Left hindlimb (tissue), 1 donor: ENCODE measurements at regions not wholly inside any gene's neighbourhood (a gene's known extent, or its start where the extent isn't known, plus 50 kb on each side); places are given as distances from the start of the nearest gene placed in this dataset.
A peak's percentile ranks its signal among the peaks of the same experiment; 100 is the strongest.
"Not testable (repeated sequence)": the region's sequence is repeated elsewhere in the genome, so short reads cannot be mapped to it uniquely, and the experiment has no call there.

Source experiments
- DNase-seq: peaks from one replicate; pipeline ENCODE4 v3.0.0-alpha.2; 2018

- DNase-seq = no peak
Observed at GRCh38 chr3:21898316-21898715, 147.3 kb upstream of the ZNF385D start.

- DNase-seq = no peak
Observed at GRCh38 chr3:21901484-21901883, 150.5 kb upstream of the ZNF385D start.

- DNase-seq = no peak
Observed at GRCh38 chr3:21902956-21903355, 151.9 kb upstream of the ZNF385D start.

GRCh38 chr3:21909096-21909495 is 158.1 kb upstream of the ZNF385D start:
- DNase-seq = no peak

GRCh38 chr3:21912711-21913110 is 161.7 kb upstream of the ZNF385D start:
- no peak for DNase-seq

- DNase-seq = no peak
Observed at GRCh38 chr3:21913791-21914190, 162.8 kb upstream of the ZNF385D start.

- no peak for DNase-seq
Observed at GRCh38 chr3:21914451-21914850, 163.4 kb upstream of the ZNF385D start.

GRCh38 chr3:21919383-21919782 is 168.4 kb upstream of the ZNF385D start:
- no peak for DNase-seq

- DNase-seq = no peak
Observed at GRCh38 chr3:21920421-21920861, 169.4 kb upstream of the ZNF385D start.

- DNase-seq = not testable (repeated sequence)
Observed at GRCh38 chr3:21923156-21923555, 172.1 kb upstream of the ZNF385D start.

GRCh38 chr3:21927261-21927660 is 176.3 kb upstream of the ZNF385D start:
- no peak for DNase-seq

- no peak for DNase-seq
Observed at GRCh38 chr3:21934591-21934990, 183.6 kb upstream of the ZNF385D start.

GRCh38 chr3:21936207-21936606 is 185.2 kb upstream of the ZNF385D start:
- DNase-seq = no peak

- DNase-seq = no peak
Observed at GRCh38 chr3:21938267-21938681, 187.3 kb upstream of the ZNF385D start.

- peak; percentile 33 for DNase-seq
Observed at GRCh38 chr3:21942328-21942727, 191.3 kb upstream of the ZNF385D start.

GRCh38 chr3:21944251-21944650 is 193.2 kb upstream of the ZNF385D start:
- no peak for DNase-seq

- no peak for DNase-seq
Observed at GRCh38 chr3:21952856-21953255, 201.8 kb upstream of the ZNF385D start.

GRCh38 chr3:21954709-21955108 is 203.7 kb upstream of the ZNF385D start:
- no peak for DNase-seq

- no peak for DNase-seq
Observed at GRCh38 chr3:21955406-21955805, 204.4 kb upstream of the ZNF385D start.

- DNase-seq = no peak
Observed at GRCh38 chr3:21960033-21960432, 209.0 kb upstream of the ZNF385D start.

GRCh38 chr3:21962456-21962855 is 211.4 kb upstream of the ZNF385D start:
- DNase-seq = no peak

GRCh38 chr3:21966457-21966856 is 215.4 kb upstream of the ZNF385D start:
- not testable (repeated sequence) for DNase-seq

- no peak for DNase-seq
Observed at GRCh38 chr3:21979706-21980105, 228.7 kb upstream of the ZNF385D start.

GRCh38 chr3:21989341-21990042 is 238.5 kb upstream of the ZNF385D start:
- no peak for DNase-seq

- DNase-seq = no peak
Observed at GRCh38 chr3:21991061-21991460, 240.1 kb upstream of the ZNF385D start.
